H1 (cell line): ENCODE measurements at regions not wholly inside any gene's neighbourhood (a gene's known extent, or its start where the extent isn't known, plus 50 kb on each side); places are given as distances from the start of the nearest gene placed in this dataset.

Source experiments
- CTCF ChIP-seq, 3 experiments: IDR thresholded peaks; 1 replicate in 2 of 3; 2 replicates in 1 of 3; pipeline versions ENCODE4 v1.5.1 to v1.6.1; 2011; ENCODE audit warnings: low read length in 3 of 3, mild to moderate bottlenecking in 3 of 3, inconsistent platforms in 2 of 3, low read depth in 1 of 3, moderate library complexity in 1 of 3; ENCODE audit not compliant: insufficient read depth in 1 of 3; ENCODE audit errors: control extremely low read depth in 1 of 3
- EZH2 ChIP-seq: fragments of 200-600 bp; sonication (generic); IDR thresholded peaks from 2 replicates; pipeline ENCODE4 v1.7.1; 2012; ENCODE audit warnings: low read depth, mild to moderate bottlenecking, moderate library complexity, low read length, inconsistent platforms; ENCODE audit not compliant: severe bottlenecking
- HDAC6 ChIP-seq: IDR thresholded peaks from one replicate; pipeline ENCODE4 v1.7.1; 2012; ENCODE audit warnings: low read depth, mild to moderate bottlenecking, inconsistent platforms, low read length, moderate library complexity
- KDM1A ChIP-seq: fragments of 200-600, 300-600 bp; sonication (generic); IDR thresholded peaks from 2 replicates; pipeline ENCODE4 v1.7.1; 2016; ENCODE audit warnings: mild to moderate bottlenecking, low read length, borderline replicate concordance
- POLR2A ChIP-seq, 2 experiments: IDR thresholded peaks; 1 replicate in 1 of 2; 2 replicates in 1 of 2; pipeline ENCODE4 v1.6.1; 2011; ENCODE audit warnings: low read depth in 2 of 2, low read length in 2 of 2, mild to moderate bottlenecking in 2 of 2; ENCODE audit errors: control extremely low read depth in 1 of 2
- RAD21 ChIP-seq, 2 experiments: IDR thresholded peaks in 1 of 2; conservative IDR thresholded peaks in 1 of 2; 2 replicates each; pipeline ENCODE4 v1.6.1; 2011; ENCODE audit warnings: low read depth in 2 of 2, low read length in 2 of 2, improper control_type of control experiment in 1 of 2, inconsistent platforms in 1 of 2, mild to moderate bottlenecking in 1 of 2, moderate library complexity in 1 of 2
- SP1 ChIP-seq: IDR thresholded peaks from 2 replicates; pipeline ENCODE4 v1.6.1; 2011; ENCODE audit warnings: low read depth, low read length
- SUZ12 ChIP-seq: fragments of 200-600 bp; sonication (generic); IDR thresholded peaks from 2 replicates; pipeline ENCODE4 v1.6.1; 2012; ENCODE audit warnings: mild to moderate bottlenecking, inconsistent platforms, low read length, moderate library complexity, mixed read lengths
- TAF1 ChIP-seq: IDR thresholded peaks from 2 replicates; pipeline ENCODE4 v1.6.1; 2011; ENCODE audit warnings: mild to moderate bottlenecking, low read depth, low read length
- YY1 ChIP-seq: IDR thresholded peaks from 2 replicates; pipeline ENCODE4 v1.6.1; 2011; ENCODE audit warnings: low read depth, mild to moderate bottlenecking, low read length
- ZNF274 ChIP-seq: IDR thresholded peaks from 2 replicates; pipeline ENCODE4 v1.7.0; 2012; ENCODE audit warnings: low read length, borderline replicate concordance; ENCODE audit errors: extremely low read depth

DNA sequence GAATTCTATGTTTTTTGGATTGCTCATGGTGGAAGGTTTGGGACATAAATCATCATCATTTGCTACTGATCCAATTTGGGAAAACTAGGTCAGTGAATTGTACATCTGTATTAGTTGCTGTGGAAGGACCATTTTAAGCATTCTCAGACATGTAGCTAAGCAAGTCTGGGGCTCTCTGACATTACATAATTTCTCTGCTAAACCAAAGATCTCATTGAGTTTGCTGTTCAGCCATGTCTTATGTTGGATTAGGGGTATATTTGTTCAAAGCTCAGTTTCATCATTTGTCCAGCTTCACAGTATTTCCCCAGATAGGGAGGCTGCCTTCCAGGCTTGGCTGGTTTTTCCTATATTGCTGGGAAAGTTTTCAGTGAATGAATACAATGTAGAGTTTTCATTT lies 399.7 kb downstream of the MTX2 start:
- TF ChIP-seq YY1: no peak
- no peak for TF ChIP-seq HDAC6
- no peak for TF ChIP-seq CTCF (IDR thresholded peaks at IDR 0.05; ENCODE audit: control extremely low read depth in 1 of 3, insufficient read depth in 1 of 3, low read depth in 1 of 3, low read length in 3 of 3)
- no peak for TF ChIP-seq ZNF274
- TF ChIP-seq TAF1: no peak
- TF ChIP-seq EZH2: no peak
- TF ChIP-seq KDM1A: no peak
- no peak for TF ChIP-seq SUZ12
- TF ChIP-seq POLR2A (IDR thresholded peaks at IDR 0.05; ENCODE audit: control extremely low read depth in 1 of 2, low read depth in 2 of 2, low read length in 2 of 2): no peak
- no peak for TF ChIP-seq SP1
- no peak for TF ChIP-seq RAD21 (IDR thresholded peaks at IDR 0.05 in 1 of 2, conservative IDR thresholded peaks at IDR 0.05 in 1 of 2; ENCODE audit: low read depth in 2 of 2, low read length in 2 of 2)
